Astrocyte (in vitro differentiated cells and primary cell): ENCODE measurements at regions not wholly inside any gene's neighbourhood (a gene's known extent, or its start where the extent isn't known, plus 50 kb on each side); places are given as distances from the start of the nearest gene placed in this dataset.

Experiments used
- DNase-seq: peaks from one replicate; pipeline ENCODE4 v3.0.0-alpha.2; 2010; ENCODE audit warnings: low read depth
- FAIRE-seq: peaks from 2 replicates; lab custom pipeline; 2011; peaks lifted over from hg19 to GRCh38; lab: Jason Lieb, UNC
- H2AFZ ChIP-seq: 2 replicates; pipeline ENCODE4 v1.6.0; 2012; ENCODE audit warnings: low read depth, low read length, inconsistent platforms
- H3K27ac ChIP-seq: 2 replicates; pipeline ENCODE4 v1.5.1; 2011; ENCODE audit warnings: low read depth, low read length, inconsistent platforms
- H3K27me3 ChIP-seq: 2 replicates; pipeline ENCODE4 v1.6.0; 2011; ENCODE audit warnings: low read length, inconsistent platforms; ENCODE audit not compliant: insufficient read depth
- H3K36me3 ChIP-seq: 2 replicates; pipeline ENCODE4 v1.5.1; 2011; ENCODE audit warnings: low read length, inconsistent platforms; ENCODE audit not compliant: insufficient read depth
- H3K4me1 ChIP-seq: 2 replicates; pipeline ENCODE4 v1.5.1; 2011; ENCODE audit warnings: low read length, inconsistent platforms; ENCODE audit not compliant: insufficient read depth
- H3K4me2 ChIP-seq: 2 replicates; pipeline ENCODE4 v1.6.0; 2012; ENCODE audit warnings: low read length, inconsistent platforms
- H3K4me3 ChIP-seq: 2 replicates; pipeline ENCODE4 v1.5.1; 2011; ENCODE audit warnings: low read depth, mild to moderate bottlenecking, low read length, inconsistent platforms; ENCODE audit not compliant: insufficient read depth
- H3K79me2 ChIP-seq: 2 replicates; pipeline ENCODE4 v1.6.0; 2012; ENCODE audit warnings: mild to moderate bottlenecking, low read length, inconsistent platforms; ENCODE audit not compliant: insufficient read depth
- H3K9ac ChIP-seq: 2 replicates; pipeline ENCODE4 v1.6.0; 2012; ENCODE audit warnings: mild to moderate bottlenecking, low read length, inconsistent platforms
- H3K9me3 ChIP-seq: 2 replicates; pipeline ENCODE4 v1.5.1; 2012; ENCODE audit warnings: low read depth, mild to moderate bottlenecking, low read length, inconsistent platforms; ENCODE audit not compliant: insufficient read depth
- H4K20me1 ChIP-seq: 2 replicates; pipeline ENCODE4 v1.6.0; 2012; ENCODE audit warnings: low read length, inconsistent platforms; ENCODE audit not compliant: insufficient read depth
- H3K27ac Mint-ChIP-seq: one replicate; pipeline ENCODE4 v1.8.0; 2021; ENCODE audit warnings: mild to moderate bottlenecking, mixed read lengths; ENCODE audit not compliant: unreplicated experiment
- H3K27me3 Mint-ChIP-seq: one replicate; pipeline ENCODE4 v1.8.0; 2021; ENCODE audit warnings: low read depth, mixed read lengths; ENCODE audit not compliant: unreplicated experiment
- H3K36me3 Mint-ChIP-seq: one replicate; pipeline ENCODE4 v1.8.0; 2021; ENCODE audit warnings: low read depth, mixed read lengths; ENCODE audit not compliant: unreplicated experiment
- H3K4me1 Mint-ChIP-seq: one replicate; pipeline ENCODE4 v1.8.0; 2021; ENCODE audit warnings: low read depth, mixed read lengths; ENCODE audit not compliant: unreplicated experiment
- H3K4me3 Mint-ChIP-seq: one replicate; pipeline ENCODE4 v1.8.0; 2021; ENCODE audit warnings: mild to moderate bottlenecking, moderate library complexity, mixed read lengths; ENCODE audit not compliant: unreplicated experiment
- H3K9me3 Mint-ChIP-seq: one replicate; pipeline ENCODE4 v1.8.0; 2021; ENCODE audit warnings: mild to moderate bottlenecking, mixed read lengths; ENCODE audit not compliant: unreplicated experiment
- CTCF ChIP-seq: IDR thresholded peaks from 2 replicates; pipeline ENCODE4 v1.5.1; 2011; ENCODE audit warnings: low read depth, mild to moderate bottlenecking, inconsistent platforms, low read length, moderate library complexity; ENCODE audit not compliant: insufficient read depth
- EZH2 ChIP-seq: IDR thresholded peaks from 2 replicates; pipeline ENCODE4 v1.6.1; 2012; ENCODE audit warnings: mild to moderate bottlenecking, low read length, inconsistent platforms; ENCODE audit not compliant: insufficient read depth

- no peaks in the 10 kb centered on the region for H3K79me2 ChIP-seq
- H3K36me3 ChIP-seq = no peaks in the 10 kb centered on the region
- H3K4me1 ChIP-seq = no peaks in the 10 kb centered on the region
- no peaks in the 10 kb centered on the region for H3K27me3 ChIP-seq
- no peak overlapping the region for H3K27ac ChIP-seq
- H3K36me3 Mint-ChIP-seq = no peaks in the 10 kb centered on the region
- no peaks in the 10 kb centered on the region for H3K9me3 ChIP-seq
- no peak overlapping the region for H3K4me3 ChIP-seq
- FAIRE-seq (no peak), DNase-seq (no peak)
- no peak overlapping the region for H3K27ac Mint-ChIP-seq
- H3K9me3 Mint-ChIP-seq = no peaks in the 10 kb centered on the region
- no peaks in the 10 kb centered on the region for H3K4me1 Mint-ChIP-seq
- H4K20me1 ChIP-seq = no peaks in the 10 kb centered on the region
- no peak overlapping the region for H3K4me2 ChIP-seq
- no peak for TF ChIP-seq CTCF
- no peak for TF ChIP-seq EZH2
- H3K4me3 Mint-ChIP-seq = no peak overlapping the region
- no peak overlapping the region for H3K9ac ChIP-seq
- H2AFZ ChIP-seq = no peak overlapping the region
- no peaks in the 10 kb centered on the region for H3K27me3 Mint-ChIP-seq
Measured at GRCh38 chr1:194734970-194735369, 1548.6 kb upstream of the B3GALT2 start.

GRCh38 chr1:194731025-194731424 lies 1544.6 kb upstream of the B3GALT2 start:
- no peak for FAIRE-seq
- H3K27me3 Mint-ChIP-seq = no peaks in the 10 kb centered on the region

More at GRCh38 chr1:194731025-194731424, 1544.6 kb upstream of the B3GALT2 start:
- no peak overlapping the region for H3K27ac Mint-ChIP-seq
- no peaks in the 10 kb centered on the region for H3K36me3 ChIP-seq
- no peak overlapping the region for H3K4me3 ChIP-seq
- H4K20me1 ChIP-seq = no peaks in the 10 kb centered on the region
- no peaks in the 10 kb centered on the region for H3K9me3 ChIP-seq
- no peaks in the 10 kb centered on the region for H3K27me3 ChIP-seq
- no peak overlapping the region for H2AFZ ChIP-seq
- TF ChIP-seq CTCF (no peak), EZH2 (no peak)
- H3K9ac ChIP-seq = no peak overlapping the region
- H3K79me2 ChIP-seq = no peaks in the 10 kb centered on the region
- DNase-seq = no peak
- H3K36me3 Mint-ChIP-seq = no peaks in the 10 kb centered on the region
- H3K27ac ChIP-seq = no peak overlapping the region
- H3K9me3 Mint-ChIP-seq = no peaks in the 10 kb centered on the region
- no peak overlapping the region for H3K4me2 ChIP-seq
- H3K4me3 Mint-ChIP-seq = no peak overlapping the region
- no peaks in the 10 kb centered on the region for H3K4me1 Mint-ChIP-seq
- H3K4me1 ChIP-seq = no peaks in the 10 kb centered on the region
